ENCODE measurements at regions not wholly inside any gene's neighbourhood (a gene's known extent, or its start where the extent isn't known, plus 50 kb on each side); places are given as distances from the start of the nearest gene placed in this dataset.

GRCh38 chr11:15430381-15430780 lies 315.7 kb downstream of the INSC start:
- Histone ChIP-seq H3K27ac (ENCODE audit: low read depth in 1 of 2, low read length in 2 of 2) (no peak overlapping the region), H3K9me3 (ENCODE audit: control insufficient read depth in 1 of 2, insufficient read depth in 1 of 2, low read length in 2 of 2) (no peaks in the 10 kb centered on the region), H3K4me1 (ENCODE audit: insufficient read depth, low read length) (no peaks in the 10 kb centered on the region), H3K27me3 (ENCODE audit: control insufficient read depth in 1 of 2, insufficient read depth in 2 of 2, low read length in 2 of 2) (no peaks in the 10 kb centered on the region), H3K36me3 (ENCODE audit: insufficient read depth, low read length) (no peaks in the 10 kb centered on the region), H3K4me3 (ENCODE audit: low read length) (no peak overlapping the region)
- intact Hi-C loops (cut with DNase I, micrococcal nuclease): no loop called here
- DNase-seq (no peak), ATAC-seq (ENCODE audit: poor library complexity) (no peak)
- TF ChIP-seq CTCF (IDR thresholded peaks at IDR 0.05): no peak
- Mint-ChIP-seq H3K4me3 (no peak overlapping the region), H3K36me3 (ENCODE audit: low read depth) (no peaks in the 10 kb centered on the region), H3K9me3 (no peaks in the 10 kb centered on the region), H3K27ac (no peak overlapping the region), H3K27me3 (peaks cover 6% of the 10 kb centered on the region), H3K4me1 (ENCODE audit: low read depth) (no peaks in the 10 kb centered on the region)
- ChIA-PET CTCF (no interaction called here), POLR2A (no interaction called here)

- Histone ChIP-seq H3K27ac (ENCODE audit: low read depth in 1 of 2, low read length in 2 of 2) (no peak overlapping the region), H3K4me1 (ENCODE audit: insufficient read depth, low read length) (no peaks in the 10 kb centered on the region), H3K9me3 (ENCODE audit: control insufficient read depth in 1 of 2, insufficient read depth in 1 of 2, low read length in 2 of 2) (peaks cover 0 to 4% of the 10 kb centered on the region in 2 experiments), H3K36me3 (ENCODE audit: insufficient read depth, low read length) (no peaks in the 10 kb centered on the region), H3K4me3 (ENCODE audit: low read length) (no peak overlapping the region), H3K27me3 (ENCODE audit: control insufficient read depth in 1 of 2, insufficient read depth in 2 of 2, low read length in 2 of 2) (peaks cover 0 to 3% of the 10 kb centered on the region in 2 experiments)
- ATAC-seq (ENCODE audit: poor library complexity) (no peak), DNase-seq (no peak)
- ChIA-PET POLR2A (no interaction called here), CTCF (no interaction called here)
- Mint-ChIP-seq H3K4me1 (ENCODE audit: low read depth) (no peaks in the 10 kb centered on the region), H3K27me3 (peaks cover 6% of the 10 kb centered on the region), H3K36me3 (ENCODE audit: low read depth) (no peaks in the 10 kb centered on the region), H3K27ac (no peak overlapping the region), H3K4me3 (no peak overlapping the region), H3K9me3 (no peaks in the 10 kb centered on the region)
- no peak for TF ChIP-seq CTCF (IDR thresholded peaks at IDR 0.05)
- intact Hi-C loops (cut with DNase I, micrococcal nuclease): no loop called here
Measured at GRCh38 chr11:15434529-15434928, 319.8 kb downstream of the INSC start.

GRCh38 chr11:15446315-15446714 lies 331.6 kb downstream of the INSC start:
- intact Hi-C loops (cut with DNase I, micrococcal nuclease): no loop called here
- H3K4me1 ChIP-seq (ENCODE audit: insufficient read depth, low read length): no peaks in the 10 kb centered on the region
- POLR2A ChIA-PET: no interaction called here
- TF ChIP-seq CTCF (IDR thresholded peaks at IDR 0.05): no peak
- no peak overlapping the region for H3K4me3 Mint-ChIP-seq
- no peaks in the 10 kb centered on the region for H3K27me3 ChIP-seq (ENCODE audit: control insufficient read depth in 1 of 2, insufficient read depth in 2 of 2, low read length in 2 of 2)
- peaks cover 3% of the 10 kb centered on the region for H3K9me3 Mint-ChIP-seq
- no peak for DNase-seq
- no peak for ATAC-seq (ENCODE audit: poor library complexity)
- CTCF ChIA-PET: no interaction called here
- H3K27me3 Mint-ChIP-seq: no peaks in the 10 kb centered on the region
- H3K9me3 ChIP-seq (ENCODE audit: control insufficient read depth in 1 of 2, insufficient read depth in 1 of 2, low read length in 2 of 2): no peaks in the 10 kb centered on the region
- no peak overlapping the region for H3K27ac Mint-ChIP-seq
- no peaks in the 10 kb centered on the region for H3K36me3 Mint-ChIP-seq (ENCODE audit: low read depth)
- H3K36me3 ChIP-seq (ENCODE audit: insufficient read depth, low read length): no peaks in the 10 kb centered on the region
- H3K27ac ChIP-seq (ENCODE audit: low read depth in 1 of 2, low read length in 2 of 2): no peak overlapping the region
- H3K4me3 ChIP-seq (ENCODE audit: low read length): no peak overlapping the region
- H3K4me1 Mint-ChIP-seq (ENCODE audit: low read depth): no peaks in the 10 kb centered on the region
